ENCODE measurements at regions not wholly inside any gene's neighbourhood (a gene's known extent, or its start where the extent isn't known, plus 50 kb on each side); places are given as distances from the start of the nearest gene placed in this dataset.

GRCh38 chr5:174916227-174916626, 191.8 kb downstream of the MSX2 start:
- no peak for TF ChIP-seq CTCF (conservative IDR thresholded peaks at IDR 0.05; ENCODE audit: low read length)
- TF ChIP-seq EZH2phosphoT487 (IDR thresholded peaks at IDR 0.05; ENCODE audit: borderline replicate concordance) = no peak
